AG08395 (cell line): ENCODE measurements at regions not wholly inside any gene's neighbourhood (a gene's known extent, or its start where the extent isn't known, plus 50 kb on each side); places are given as distances from the start of the nearest gene placed in this dataset.
"Not testable (repeated sequence)": the region's sequence is repeated elsewhere in the genome, so short reads cannot be mapped to it uniquely, and the experiment has no call there.

ENCODE experiments used
- DNase-seq: peaks from one replicate; pipeline ENCODE4 v3.0.0; 2012; ENCODE audit warnings: mixed read lengths, low spot score

- no peak for DNase-seq
These were observed 609.1 kb upstream of the BCHE start for GRCh38 chr3:166446291-166446690.

- DNase-seq, result no peak
These were observed 608.6 kb upstream of the BCHE start for GRCh38 chr3:166445865-166446264.

GRCh38 chr3:166444756-166445155, 607.5 kb upstream of the BCHE start:
- no peak for DNase-seq

GRCh38 chr3:166444336-166444735, 607.1 kb upstream of the BCHE start:
- no peak for DNase-seq

GRCh38 chr3:166435469-166436057, 598.3 kb upstream of the BCHE start:
- no peak for DNase-seq

GRCh38 chr3:166433060-166433459, 595.8 kb upstream of the BCHE start:
- DNase-seq, result no peak

GRCh38 chr3:166425900-166426611, 588.8 kb upstream of the BCHE start:
- DNase-seq, result no peak

- no peak for DNase-seq
These were observed 587.8 kb upstream of the BCHE start for GRCh38 chr3:166425021-166425420.

- not testable (repeated sequence) for DNase-seq
These were observed 586.7 kb upstream of the BCHE start for GRCh38 chr3:166423824-166424513.

- DNase-seq, result no peak
These were observed 585.3 kb upstream of the BCHE start for GRCh38 chr3:166422556-166422955.

GRCh38 chr3:166420071-166420470, 582.8 kb upstream of the BCHE start:
- no peak for DNase-seq

GRCh38 chr3:166405896-166406295, 568.7 kb upstream of the BCHE start:
- no peak for DNase-seq

- no peak for DNase-seq
These were observed 568.2 kb upstream of the BCHE start for GRCh38 chr3:166405465-166405864.

- DNase-seq, result no peak
These were observed 553.1 kb upstream of the BCHE start for GRCh38 chr3:166390303-166390702.

GRCh38 chr3:166388321-166388720, 551.1 kb upstream of the BCHE start:
- DNase-seq, result no peak

- DNase-seq, result no peak
These were observed 535.4 kb upstream of the BCHE start for GRCh38 chr3:166372571-166373106.

GRCh38 chr3:166367947-166368533, 530.8 kb upstream of the BCHE start:
- no peak for DNase-seq

- DNase-seq, result no peak
These were observed 525.5 kb upstream of the BCHE start for GRCh38 chr3:166362698-166363097.

GRCh38 chr3:166360720-166361119, 523.5 kb upstream of the BCHE start:
- no peak for DNase-seq

- DNase-seq, result no peak
These were observed 514.2 kb upstream of the BCHE start for GRCh38 chr3:166351461-166351860.

GRCh38 chr3:166340604-166341266, 503.5 kb upstream of the BCHE start:
- no peak for DNase-seq

GRCh38 chr3:166324401-166324800, 487.2 kb upstream of the BCHE start:
- DNase-seq, result no peak
